ENCODE measurements at regions not wholly inside any gene's neighbourhood (a gene's known extent, or its start where the extent isn't known, plus 50 kb on each side); places are given as distances from the start of the nearest gene placed in this dataset.
"Not testable (repeated sequence)": the region's sequence is repeated elsewhere in the genome, so short reads cannot be mapped to it uniquely, and the experiment has no call there.

GRCh38 chr4:147222906-147223305, 258.0 kb upstream of the EDNRA start:
- no peak overlapping the region for H3K4me3 ChIP-seq (ENCODE audit: control insufficient read depth, low read depth, low read length)
- DNase-seq (ENCODE audit: low read depth) = no peak
- TF ChIP-seq CTCF (IDR thresholded peaks at IDR 0.05; ENCODE audit: control insufficient read depth, insufficient read depth, low read depth, low read length, missing control alignments) = no peak

- no peak for TF ChIP-seq CTCF (IDR thresholded peaks at IDR 0.05; ENCODE audit: control insufficient read depth, insufficient read depth, low read depth, low read length, missing control alignments)
- no peak overlapping the region for H3K4me3 ChIP-seq (ENCODE audit: control insufficient read depth, low read depth, low read length)
- no peak for DNase-seq (ENCODE audit: low read depth)
These were observed 257.3 kb upstream of the EDNRA start for GRCh38 chr4:147223576-147223975.

GRCh38 chr4:147236806-147237205, 244.1 kb upstream of the EDNRA start:
- no peak for TF ChIP-seq CTCF (IDR thresholded peaks at IDR 0.05; ENCODE audit: control insufficient read depth, insufficient read depth, low read depth, low read length, missing control alignments)
- no peak overlapping the region for H3K4me3 ChIP-seq (ENCODE audit: control insufficient read depth, low read depth, low read length)
- no peak for DNase-seq (ENCODE audit: low read depth)

- DNase-seq (ENCODE audit: low read depth) = no peak
- no peak for TF ChIP-seq CTCF (IDR thresholded peaks at IDR 0.05; ENCODE audit: control insufficient read depth, insufficient read depth, low read depth, low read length, missing control alignments)
- H3K4me3 ChIP-seq (ENCODE audit: control insufficient read depth, low read depth, low read length) = no peak overlapping the region
These were observed 236.1 kb upstream of the EDNRA start for GRCh38 chr4:147244786-147245185.

GRCh38 chr4:147246096-147246495, 234.8 kb upstream of the EDNRA start:
- H3K4me3 ChIP-seq (ENCODE audit: control insufficient read depth, low read depth, low read length) = no peak overlapping the region
- no peak for DNase-seq (ENCODE audit: low read depth)
- no peak for TF ChIP-seq CTCF (IDR thresholded peaks at IDR 0.05; ENCODE audit: control insufficient read depth, insufficient read depth, low read depth, low read length, missing control alignments)

- DNase-seq (ENCODE audit: low read depth); H3K4me3 ChIP-seq (ENCODE audit: control insufficient read depth, low read depth, low read length): not testable (repeated sequence)
These were observed 234.4 kb upstream of the EDNRA start for GRCh38 chr4:147246528-147246927.

GRCh38 chr4:147247579-147247978, 233.3 kb upstream of the EDNRA start:
- no peak for DNase-seq (ENCODE audit: low read depth)
- no peak overlapping the region for H3K4me3 ChIP-seq (ENCODE audit: control insufficient read depth, low read depth, low read length)
- no peak for TF ChIP-seq CTCF (IDR thresholded peaks at IDR 0.05; ENCODE audit: control insufficient read depth, insufficient read depth, low read depth, low read length, missing control alignments)

Data from AG09309 (cell line).